HL-60 (cell line): ENCODE measurements at regions not wholly inside any gene's neighbourhood (a gene's known extent, or its start where the extent isn't known, plus 50 kb on each side); places are given as distances from the start of the nearest gene placed in this dataset.

Experiments
- POLR2AphosphoS5 ChIP-seq: IDR thresholded peaks from 2 replicates; pipeline ENCODE4 v1.6.1; 2012; ENCODE audit warnings: low read depth
- TF ChIP-seq, protein P1 (sequence below): IDR thresholded peaks from one replicate; pipeline ENCODE4 v1.5.1; 2011; ENCODE audit warnings: low read length, control low read depth, inconsistent platforms; ENCODE audit not compliant: insufficient read depth
- TF ChIP-seq, protein P2 (sequence below): IDR thresholded peaks from 2 replicates; pipeline ENCODE4 v1.6.1; 2012; ENCODE audit warnings: low read depth; ENCODE audit not compliant: insufficient replicate concordance

- TF ChIP-seq, protein P1, sequence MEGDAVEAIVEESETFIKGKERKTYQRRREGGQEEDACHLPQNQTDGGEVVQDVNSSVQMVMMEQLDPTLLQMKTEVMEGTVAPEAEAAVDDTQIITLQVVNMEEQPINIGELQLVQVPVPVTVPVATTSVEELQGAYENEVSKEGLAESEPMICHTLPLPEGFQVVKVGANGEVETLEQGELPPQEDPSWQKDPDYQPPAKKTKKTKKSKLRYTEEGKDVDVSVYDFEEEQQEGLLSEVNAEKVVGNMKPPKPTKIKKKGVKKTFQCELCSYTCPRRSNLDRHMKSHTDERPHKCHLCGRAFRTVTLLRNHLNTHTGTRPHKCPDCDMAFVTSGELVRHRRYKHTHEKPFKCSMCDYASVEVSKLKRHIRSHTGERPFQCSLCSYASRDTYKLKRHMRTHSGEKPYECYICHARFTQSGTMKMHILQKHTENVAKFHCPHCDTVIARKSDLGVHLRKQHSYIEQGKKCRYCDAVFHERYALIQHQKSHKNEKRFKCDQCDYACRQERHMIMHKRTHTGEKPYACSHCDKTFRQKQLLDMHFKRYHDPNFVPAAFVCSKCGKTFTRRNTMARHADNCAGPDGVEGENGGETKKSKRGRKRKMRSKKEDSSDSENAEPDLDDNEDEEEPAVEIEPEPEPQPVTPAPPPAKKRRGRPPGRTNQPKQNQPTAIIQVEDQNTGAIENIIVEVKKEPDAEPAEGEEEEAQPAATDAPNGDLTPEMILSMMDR, result no peak
- TF ChIP-seq, protein P2, sequence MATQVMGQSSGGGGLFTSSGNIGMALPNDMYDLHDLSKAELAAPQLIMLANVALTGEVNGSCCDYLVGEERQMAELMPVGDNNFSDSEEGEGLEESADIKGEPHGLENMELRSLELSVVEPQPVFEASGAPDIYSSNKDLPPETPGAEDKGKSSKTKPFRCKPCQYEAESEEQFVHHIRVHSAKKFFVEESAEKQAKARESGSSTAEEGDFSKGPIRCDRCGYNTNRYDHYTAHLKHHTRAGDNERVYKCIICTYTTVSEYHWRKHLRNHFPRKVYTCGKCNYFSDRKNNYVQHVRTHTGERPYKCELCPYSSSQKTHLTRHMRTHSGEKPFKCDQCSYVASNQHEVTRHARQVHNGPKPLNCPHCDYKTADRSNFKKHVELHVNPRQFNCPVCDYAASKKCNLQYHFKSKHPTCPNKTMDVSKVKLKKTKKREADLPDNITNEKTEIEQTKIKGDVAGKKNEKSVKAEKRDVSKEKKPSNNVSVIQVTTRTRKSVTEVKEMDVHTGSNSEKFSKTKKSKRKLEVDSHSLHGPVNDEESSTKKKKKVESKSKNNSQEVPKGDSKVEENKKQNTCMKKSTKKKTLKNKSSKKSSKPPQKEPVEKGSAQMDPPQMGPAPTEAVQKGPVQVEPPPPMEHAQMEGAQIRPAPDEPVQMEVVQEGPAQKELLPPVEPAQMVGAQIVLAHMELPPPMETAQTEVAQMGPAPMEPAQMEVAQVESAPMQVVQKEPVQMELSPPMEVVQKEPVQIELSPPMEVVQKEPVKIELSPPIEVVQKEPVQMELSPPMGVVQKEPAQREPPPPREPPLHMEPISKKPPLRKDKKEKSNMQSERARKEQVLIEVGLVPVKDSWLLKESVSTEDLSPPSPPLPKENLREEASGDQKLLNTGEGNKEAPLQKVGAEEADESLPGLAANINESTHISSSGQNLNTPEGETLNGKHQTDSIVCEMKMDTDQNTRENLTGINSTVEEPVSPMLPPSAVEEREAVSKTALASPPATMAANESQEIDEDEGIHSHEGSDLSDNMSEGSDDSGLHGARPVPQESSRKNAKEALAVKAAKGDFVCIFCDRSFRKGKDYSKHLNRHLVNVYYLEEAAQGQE, result no peak
- no peak for TF ChIP-seq POLR2AphosphoS5
Measured at GRCh38 chr5:165996201-165996875, 2295.1 kb upstream of the WWC1 start.
